Stromal cell of bone marrow (primary cell): ENCODE measurements at regions not wholly inside any gene's neighbourhood (a gene's known extent, or its start where the extent isn't known, plus 50 kb on each side); places are given as distances from the start of the nearest gene placed in this dataset.

ENCODE experiments used
- DNase-seq: peaks from one replicate; pipeline ENCODE4 v3.0.0-alpha.2; 2012; ENCODE audit warnings: low read depth

GRCh38 chr2:149741646-149742045 is 154.1 kb upstream of the MMADHC start:
- DNase-seq, result no peak

DNA sequence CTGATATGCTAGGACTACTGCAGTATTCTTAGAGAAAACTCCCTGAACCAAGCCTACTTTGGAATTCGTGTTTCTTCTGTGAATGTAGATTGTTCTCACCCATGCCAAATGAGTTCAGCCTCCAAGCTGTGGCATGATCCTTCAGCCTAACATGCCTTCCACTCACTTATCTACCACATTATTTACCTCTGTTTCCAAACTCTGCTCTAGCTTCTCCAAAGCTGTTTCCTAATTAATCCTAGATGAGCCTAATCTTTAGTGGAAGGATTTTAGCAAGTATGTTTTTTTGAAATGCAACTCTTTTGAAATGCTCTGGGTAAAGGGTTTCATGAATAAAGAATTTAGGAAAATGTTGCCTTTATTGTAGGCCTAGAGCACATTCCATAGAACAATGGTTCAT is 152.9 kb upstream of the MMADHC start:
- DNase-seq, result no peak

GRCh38 chr2:149739883-149740265 is 152.3 kb upstream of the MMADHC start:
- no peak for DNase-seq

DNA sequence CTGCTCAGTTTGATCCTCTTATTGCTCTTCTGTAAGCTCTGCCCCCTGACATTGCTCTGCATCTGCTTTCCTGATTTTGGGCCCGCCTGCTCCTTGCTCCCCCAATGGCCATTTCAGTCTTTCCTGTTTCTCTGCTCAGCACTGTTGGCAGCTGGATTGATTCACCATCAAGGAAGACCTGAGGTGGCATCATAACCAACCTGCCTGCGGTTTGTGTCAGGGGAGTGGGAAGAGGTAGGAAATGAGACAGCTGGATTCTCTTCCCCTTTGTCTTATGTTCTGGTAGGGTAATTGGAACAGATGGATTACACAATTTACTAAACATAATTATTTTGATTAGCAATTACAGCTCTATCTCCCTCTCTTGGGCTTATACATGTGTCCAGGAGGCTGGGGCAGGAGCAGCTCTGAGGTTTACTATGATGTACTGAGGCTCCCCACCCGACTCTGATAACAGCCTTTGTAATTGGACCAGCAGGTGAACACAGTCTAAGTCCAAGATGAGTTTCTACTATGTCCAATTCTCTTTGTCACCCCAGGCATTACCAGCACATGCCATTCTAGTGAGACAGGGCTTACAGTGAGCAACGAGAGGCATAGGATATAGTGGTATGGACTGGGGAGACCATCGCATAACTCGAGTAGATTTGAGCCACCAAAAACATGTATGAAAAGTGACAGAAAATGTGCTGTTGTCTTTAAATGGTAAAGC is 151.8 kb upstream of the MMADHC start:
- DNase-seq, result no peak

- DNase-seq, result no peak
These were observed 151.2 kb upstream of the MMADHC start for GRCh38 chr2:149738767-149739166.

GRCh38 chr2:149737896-149738295 is 150.3 kb upstream of the MMADHC start:
- DNase-seq, result no peak

GRCh38 chr2:149735237-149735958 is 147.8 kb upstream of the MMADHC start:
- DNase-seq, result no peak

GRCh38 chr2:149733936-149734685 is 146.5 kb upstream of the MMADHC start:
- DNase-seq, result no peak

- DNase-seq, result no peak
These were observed 145.2 kb upstream of the MMADHC start for GRCh38 chr2:149732730-149733290.

- peak; percentile 77 for DNase-seq
These were observed 144.6 kb upstream of the MMADHC start for GRCh38 chr2:149732001-149732685.

- no peak for DNase-seq
These were observed 143.5 kb upstream of the MMADHC start for GRCh38 chr2:149731079-149731478.

- no peak for DNase-seq
These were observed 142.0 kb upstream of the MMADHC start for GRCh38 chr2:149729586-149729985.

DNA sequence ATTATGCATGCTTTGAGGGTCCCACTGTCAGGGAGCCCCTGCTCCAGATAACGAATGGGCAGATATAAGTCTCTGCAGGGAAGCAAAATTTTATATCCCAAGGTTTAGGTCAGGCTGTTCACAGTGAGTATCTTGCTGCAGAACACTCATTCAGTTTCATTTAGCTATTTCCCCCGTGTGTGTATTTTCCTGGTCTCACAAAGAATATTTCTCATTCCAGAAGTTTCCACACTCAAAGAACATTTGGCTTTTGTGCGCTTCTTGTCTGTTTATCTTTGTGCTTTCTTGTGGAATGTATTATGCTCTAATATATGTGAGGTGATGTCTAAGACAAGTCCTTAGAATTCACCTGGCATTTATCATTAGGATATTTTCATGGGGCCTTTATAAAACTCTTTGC is 140.4 kb upstream of the MMADHC start:
- no peak for DNase-seq

DNA sequence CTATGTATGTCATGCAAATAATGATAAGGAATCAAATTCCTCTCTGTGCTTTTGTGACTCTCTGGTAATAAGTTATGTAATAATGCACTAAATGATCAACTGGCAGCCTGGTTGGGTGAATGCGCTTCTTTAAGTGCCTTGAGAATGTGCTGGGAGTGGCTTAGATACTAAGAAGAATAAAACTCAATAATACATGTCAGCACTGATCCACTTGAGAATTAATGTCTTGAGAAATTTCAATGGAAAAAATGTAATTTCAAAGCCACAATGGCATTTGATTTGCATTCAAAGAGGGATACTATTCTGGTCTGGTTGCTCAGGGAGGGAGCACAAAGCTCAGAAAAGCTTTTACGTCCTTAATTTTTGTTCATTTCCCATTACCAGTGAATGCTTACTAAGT is 137.7 kb upstream of the MMADHC start:
- no peak for DNase-seq

DNA sequence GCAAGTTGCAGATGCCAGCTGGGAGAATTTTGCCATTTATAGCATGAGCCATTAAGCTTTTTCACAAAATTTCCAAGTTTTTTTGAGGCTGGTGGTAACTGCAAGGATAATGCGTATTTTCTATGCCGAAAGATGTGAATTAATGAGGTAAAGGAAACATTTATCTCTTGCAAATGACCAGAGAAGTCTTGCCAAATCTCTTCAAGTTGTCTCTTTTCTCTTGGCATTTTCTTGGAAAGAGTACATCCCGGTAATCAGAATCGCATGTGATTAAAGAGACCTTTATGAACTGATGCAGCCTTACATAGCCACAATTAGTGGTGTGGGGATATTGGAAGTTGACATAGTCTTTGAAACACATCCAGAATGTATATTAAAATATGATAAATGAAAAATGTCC is 136.5 kb upstream of the MMADHC start:
- DNase-seq, result no peak

- DNase-seq, result no peak
These were observed 133.0 kb upstream of the MMADHC start for GRCh38 chr2:149720615-149721014.

DNA sequence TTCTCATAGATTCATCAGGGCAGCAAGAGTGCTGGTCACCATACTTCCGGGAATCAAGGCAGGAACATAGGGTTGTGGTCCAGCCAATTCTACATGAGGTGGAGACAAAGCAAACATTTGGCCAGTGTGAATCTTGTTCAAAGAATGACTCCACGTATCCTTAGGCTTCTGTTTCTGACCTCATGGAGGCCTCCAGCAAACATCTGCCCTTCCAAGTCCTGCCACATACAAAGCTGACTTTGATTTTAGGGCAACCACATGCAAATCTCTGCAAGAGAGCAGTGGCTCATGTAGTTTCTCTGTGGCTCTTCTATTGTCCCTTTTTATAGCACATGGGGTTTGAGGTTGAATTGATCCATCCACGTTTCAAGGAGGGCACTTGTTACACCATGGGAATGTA is 132.1 kb upstream of the MMADHC start:
- DNase-seq, result no peak

DNA sequence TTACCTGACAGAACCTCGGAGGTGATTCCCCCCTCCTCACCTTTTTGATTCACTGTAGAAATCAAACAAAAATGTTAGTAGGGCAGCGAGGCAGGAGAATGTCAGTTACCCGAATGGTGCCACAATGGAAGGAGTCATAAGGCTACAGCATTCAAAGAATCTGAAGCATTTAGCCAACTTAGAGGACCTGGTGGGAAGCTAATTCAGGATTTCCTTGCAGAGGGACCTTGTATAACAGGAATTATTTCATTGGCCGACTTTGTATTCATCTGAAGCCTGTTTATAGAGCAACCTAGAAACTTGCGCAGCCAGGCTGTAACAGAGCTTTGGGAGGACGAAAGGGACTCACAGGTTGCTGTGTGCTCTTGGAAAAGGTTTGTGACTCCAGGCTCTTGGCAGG is 129.1 kb upstream of the MMADHC start:
- DNase-seq, result no peak

- DNase-seq, result no peak
These were observed 128.3 kb upstream of the MMADHC start for GRCh38 chr2:149715894-149716293.

DNA sequence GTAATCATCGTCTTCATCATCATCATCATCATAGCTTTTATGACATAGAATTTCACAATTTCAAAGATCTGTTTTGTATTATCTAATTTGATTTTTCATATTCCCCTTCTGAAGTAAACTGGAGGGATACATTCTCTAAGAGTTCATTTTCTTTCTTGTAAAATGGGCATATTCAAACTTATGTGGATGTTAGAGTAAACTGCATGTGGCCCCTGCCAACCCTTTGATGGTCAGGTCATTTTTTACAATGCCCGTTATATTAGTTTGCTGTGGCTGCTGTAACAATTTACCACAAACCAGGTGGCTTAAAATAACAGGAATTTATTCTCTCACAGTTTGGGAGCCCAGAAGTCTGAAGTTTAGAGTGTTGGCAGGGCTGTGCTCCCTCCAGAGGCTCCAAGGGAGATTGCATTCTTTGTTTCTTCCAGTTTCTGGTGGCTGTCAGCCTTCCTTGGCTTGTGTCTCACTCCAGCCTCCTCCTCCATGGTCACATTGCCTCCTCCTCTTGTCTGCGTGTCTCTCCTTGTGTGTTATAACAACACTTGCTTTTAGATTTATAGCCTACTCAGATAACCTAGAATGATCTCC is 127.5 kb upstream of the MMADHC start:
- DNase-seq, result peak; percentile 36

DNA sequence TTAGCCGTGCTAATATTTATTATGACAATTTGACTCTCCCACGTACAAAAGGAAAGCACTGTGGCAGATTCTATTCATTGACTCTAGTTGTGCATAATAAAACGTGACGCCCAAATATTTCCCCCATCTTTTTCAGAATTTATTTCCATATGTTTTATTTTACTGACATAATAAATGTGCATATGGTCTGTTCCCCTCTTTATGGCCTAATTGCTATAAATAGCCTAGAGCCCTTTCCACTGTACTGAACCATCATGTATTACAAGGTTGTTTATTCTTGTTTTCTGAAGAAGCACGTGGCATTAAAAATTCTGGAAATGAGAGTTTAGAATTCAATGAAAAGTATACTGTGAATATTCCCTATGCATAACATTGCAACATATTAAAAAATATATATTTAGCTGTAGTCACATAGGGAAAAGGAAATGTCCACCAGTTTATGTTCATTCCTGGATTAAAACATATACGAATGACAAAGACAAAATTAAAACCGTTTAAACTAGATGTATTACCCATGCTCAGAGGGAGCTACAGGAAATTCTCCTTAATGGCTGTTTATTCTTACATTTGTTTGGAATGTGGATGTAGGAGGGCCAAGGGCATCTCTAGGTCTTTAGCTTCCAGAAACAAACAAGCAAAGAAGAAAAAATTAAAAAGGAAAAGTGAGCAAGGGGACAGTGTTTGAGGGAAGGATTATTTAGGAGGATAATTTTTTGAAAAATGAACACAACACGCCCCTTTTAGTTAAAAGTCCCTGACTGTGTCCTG is 122.1 kb upstream of the MMADHC start:
- no peak for DNase-seq
